VCaP (cell line): ENCODE measurements at regions not wholly inside any gene's neighbourhood (a gene's known extent, or its start where the extent isn't known, plus 50 kb on each side); places are given as distances from the start of the nearest gene placed in this dataset.

ENCODE experiments used
- H3K27ac ChIP-seq: fragments of 450-650 bp; 2 replicates; pipeline ENCODE4 v1.5.1; 2017
- CTCF ChIP-seq: fragments of 450-650 bp; conservative IDR thresholded peaks from 2 replicates; pipeline ENCODE4 v1.5.1; 2017; ENCODE audit warnings: mild to moderate bottlenecking, moderate library complexity

GRCh38 chr3:8110966-8111798 is 390.4 kb upstream of the LMCD1 start:
- peak; percentile 85 for TF ChIP-seq CTCF
- peak overlapping the region; percentile 16; the same call in 1 of the 2 replicates for H3K27ac ChIP-seq

GRCh38 chr3:8112587-8112986 is 389.0 kb upstream of the LMCD1 start:
- TF ChIP-seq CTCF, result no peak

GRCh38 chr3:8113626-8114025 is 388.0 kb upstream of the LMCD1 start:
- H3K27ac ChIP-seq, result no peak overlapping the region
- no peak for TF ChIP-seq CTCF

More at GRCh38 chr3:8112587-8112986, 389.0 kb upstream of the LMCD1 start:
- H3K27ac ChIP-seq, result no peak overlapping the region

- no peak for TF ChIP-seq CTCF
These were observed 372.9 kb upstream of the LMCD1 start for GRCh38 chr3:8128686-8129085.

GRCh38 chr3:8136553-8136952 is 365.1 kb upstream of the LMCD1 start:
- TF ChIP-seq CTCF, result no peak
- no peak overlapping the region for H3K27ac ChIP-seq

More at GRCh38 chr3:8128686-8129085, 372.9 kb upstream of the LMCD1 start:
- no peak overlapping the region for H3K27ac ChIP-seq

- no peak for TF ChIP-seq CTCF
These were observed 358.4 kb upstream of the LMCD1 start for GRCh38 chr3:8143186-8143585.

GRCh38 chr3:8145661-8146060 is 356.0 kb upstream of the LMCD1 start:
- TF ChIP-seq CTCF, result no peak
- no peak overlapping the region for H3K27ac ChIP-seq

More at GRCh38 chr3:8143186-8143585, 358.4 kb upstream of the LMCD1 start:
- H3K27ac ChIP-seq, result no peak overlapping the region
